ENCODE measurements at regions not wholly inside any gene's neighbourhood (a gene's known extent, or its start where the extent isn't known, plus 50 kb on each side); places are given as distances from the start of the nearest gene placed in this dataset.

DNA sequence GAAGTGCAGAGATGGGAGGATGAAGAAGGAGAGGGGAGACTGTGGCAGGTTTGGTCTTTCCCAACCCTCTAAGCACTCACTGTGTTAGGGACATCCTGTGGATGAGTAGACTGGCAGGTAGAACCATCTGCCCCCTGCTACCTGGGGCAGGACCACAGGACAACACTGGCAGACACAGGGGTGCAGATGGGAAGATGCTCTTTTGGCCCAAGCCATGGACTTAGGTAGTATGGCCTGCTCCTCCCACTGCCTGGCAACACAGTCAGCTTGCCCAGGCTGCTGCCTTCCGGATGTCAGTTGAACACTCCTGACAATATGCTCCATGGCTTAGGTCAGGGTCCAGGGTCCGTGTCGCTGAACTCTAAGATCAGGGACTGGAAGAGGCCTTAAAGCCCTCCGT is 140.7 kb upstream of the NAV2 start:
- H3K36me3 ChIP-seq = no peaks in the 10 kb centered on the region
- no peak for DNase-seq (ENCODE audit: low spot score in 2 of 2)
- intact Hi-C loops (cut with DNase I; ENCODE audit: low total_unique reads) = no loop called here
- no peak overlapping the region for H3K27ac ChIP-seq
- no peak for TF ChIP-seq CTCF (IDR thresholded peaks at IDR 0.05)
- TF ChIP-seq POLR2A (IDR thresholded peaks at IDR 0.05) = no peak
- no peak for TF ChIP-seq POLR2AphosphoS5 (IDR thresholded peaks at IDR 0.05)
- no peak overlapping the region for H3K4me3 ChIP-seq
- H3K4me1 ChIP-seq = peaks cover 0 to 4% of the 10 kb centered on the region in 2 donors
- no peaks in the 10 kb centered on the region for H3K9me3 ChIP-seq
- no peaks in the 10 kb centered on the region for H3K27me3 ChIP-seq

- Histone ChIP-seq H3K27me3 (no peaks in the 10 kb centered on the region), H3K27ac (no peak overlapping the region), H3K36me3 (no peaks in the 10 kb centered on the region), H3K4me1 (peaks cover 0 to 4% of the 10 kb centered on the region in 2 donors), H3K9me3 (no peaks in the 10 kb centered on the region), H3K4me3 (no peak overlapping the region)
- intact Hi-C loops (cut with DNase I; ENCODE audit: low total_unique reads) = no loop called here
- no peak for DNase-seq (ENCODE audit: low spot score in 2 of 2)
- TF ChIP-seq POLR2A (IDR thresholded peaks at IDR 0.05) = no peak
- no peak for TF ChIP-seq CTCF (IDR thresholded peaks at IDR 0.05)
- TF ChIP-seq POLR2AphosphoS5 (IDR thresholded peaks at IDR 0.05) = no peak
Observed at GRCh38 chr11:19570889-19571288, 141.7 kb upstream of the NAV2 start.

- intact Hi-C loops (cut with DNase I; ENCODE audit: low total_unique reads) = loop anchor here (10.0 kb wide), 1 partner anchor 177 kb away; no protein-coding TSS in a partner anchor
- Histone ChIP-seq H3K4me1 (peaks cover 1 to 4% of the 10 kb centered on the region in 2 donors), H3K27ac (no peak overlapping the region), H3K9me3 (no peaks in the 10 kb centered on the region), H3K36me3 (no peaks in the 10 kb centered on the region), H3K27me3 (no peaks in the 10 kb centered on the region), H3K4me3 (no peak overlapping the region)
- no peak for DNase-seq (ENCODE audit: low spot score in 2 of 2)
- TF ChIP-seq CTCF (IDR thresholded peaks at IDR 0.05) (no peak), POLR2AphosphoS5 (IDR thresholded peaks at IDR 0.05) (no peak), POLR2A (IDR thresholded peaks at IDR 0.05) (no peak)
Observed at GRCh38 chr11:19567996-19568395, 144.6 kb upstream of the NAV2 start.

GRCh38 chr11:19566583-19567379 is 145.9 kb upstream of the NAV2 start:
- TF ChIP-seq POLR2AphosphoS5 (IDR thresholded peaks at IDR 0.05) (no peak), CTCF (IDR thresholded peaks at IDR 0.05) (no peak)
- no peaks in the 10 kb centered on the region for H3K27me3 ChIP-seq
- H3K9me3 ChIP-seq = no peaks in the 10 kb centered on the region
- no peaks in the 10 kb centered on the region for H3K36me3 ChIP-seq
- intact Hi-C loops (cut with DNase I; ENCODE audit: low total_unique reads) = loop anchor here (10.0 kb wide), 1 partner anchor 178 kb away; no protein-coding TSS in a partner anchor
- no peak for DNase-seq (ENCODE audit: low spot score in 2 of 2)
- H3K4me1 ChIP-seq = peaks cover 0 to 4% of the 10 kb centered on the region in 2 donors
- no peak overlapping the region for H3K27ac ChIP-seq
- H3K4me3 ChIP-seq = no peak overlapping the region

GRCh38 chr11:19565639-19566038 is 147.0 kb upstream of the NAV2 start:
- no peak overlapping the region for H3K27ac ChIP-seq
- TF ChIP-seq POLR2AphosphoS5 (IDR thresholded peaks at IDR 0.05) (no peak), CTCF (IDR thresholded peaks at IDR 0.05) (no peak), POLR2A (IDR thresholded peaks at IDR 0.05) (no peak)
- no peak for DNase-seq (ENCODE audit: low spot score in 2 of 2)
- no peak overlapping the region for H3K4me3 ChIP-seq
- H3K4me1 ChIP-seq = peaks cover 0 to 4% of the 10 kb centered on the region in 2 donors
- H3K27me3 ChIP-seq = no peaks in the 10 kb centered on the region
- H3K9me3 ChIP-seq = no peaks in the 10 kb centered on the region
- intact Hi-C loops (cut with DNase I; ENCODE audit: low total_unique reads) = loop anchor here (10.0 kb wide), 1 partner anchor 179 kb away; no protein-coding TSS in a partner anchor
- H3K36me3 ChIP-seq = no peaks in the 10 kb centered on the region

Data from breast epithelium (tissue), 4 donors.